22Rv1 (cell line): ENCODE measurements at regions not wholly inside any gene's neighbourhood (a gene's known extent, or its start where the extent isn't known, plus 50 kb on each side); places are given as distances from the start of the nearest gene placed in this dataset.

Experiments
- H3K27ac ChIP-seq: fragments of 450-650 bp; 2 replicates; pipeline ENCODE4 v1.5.1; 2017
- CTCF ChIP-seq: fragments of 450-650 bp; IDR thresholded peaks from 2 replicates; pipeline ENCODE4 v1.5.1; 2017; ENCODE audit warnings: mild to moderate bottlenecking
- ZFX ChIP-seq: fragments of 450-650 bp; IDR thresholded peaks from 2 replicates; pipeline ENCODE4 v1.6.1; 2017; ENCODE audit warnings: antibody characterized with exemption, borderline replicate concordance

DNA sequence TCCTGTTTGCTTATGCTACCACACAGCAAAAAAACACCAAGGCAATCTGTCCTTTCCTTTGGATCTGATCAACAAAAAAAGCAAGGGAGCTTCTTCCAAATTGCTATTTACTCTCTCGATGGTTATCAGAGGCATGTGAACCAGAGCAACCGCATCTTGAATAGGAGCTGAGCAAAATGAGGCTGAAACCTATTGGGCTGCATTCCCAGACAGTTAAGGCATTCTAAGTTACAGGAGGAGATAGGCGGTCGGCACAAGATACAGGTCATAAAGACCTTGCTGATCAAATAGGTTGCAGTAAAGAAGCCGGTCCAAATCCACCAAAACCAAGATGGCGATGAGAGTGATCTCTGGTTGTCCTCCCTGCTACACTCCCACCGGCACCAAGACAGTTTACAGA is 76.8 kb upstream of the FRMD4A start:
- TF ChIP-seq ZFX = no peak
- no peak for TF ChIP-seq CTCF

GRCh38 chr10:14405076-14406065 is 74.6 kb upstream of the FRMD4A start:
- H3K27ac ChIP-seq = no peak overlapping the region
- TF ChIP-seq ZFX = no peak
- TF ChIP-seq CTCF = no peak

More for the DNA sequence above, 76.8 kb upstream of the FRMD4A start:
- no peak overlapping the region for H3K27ac ChIP-seq

DNA sequence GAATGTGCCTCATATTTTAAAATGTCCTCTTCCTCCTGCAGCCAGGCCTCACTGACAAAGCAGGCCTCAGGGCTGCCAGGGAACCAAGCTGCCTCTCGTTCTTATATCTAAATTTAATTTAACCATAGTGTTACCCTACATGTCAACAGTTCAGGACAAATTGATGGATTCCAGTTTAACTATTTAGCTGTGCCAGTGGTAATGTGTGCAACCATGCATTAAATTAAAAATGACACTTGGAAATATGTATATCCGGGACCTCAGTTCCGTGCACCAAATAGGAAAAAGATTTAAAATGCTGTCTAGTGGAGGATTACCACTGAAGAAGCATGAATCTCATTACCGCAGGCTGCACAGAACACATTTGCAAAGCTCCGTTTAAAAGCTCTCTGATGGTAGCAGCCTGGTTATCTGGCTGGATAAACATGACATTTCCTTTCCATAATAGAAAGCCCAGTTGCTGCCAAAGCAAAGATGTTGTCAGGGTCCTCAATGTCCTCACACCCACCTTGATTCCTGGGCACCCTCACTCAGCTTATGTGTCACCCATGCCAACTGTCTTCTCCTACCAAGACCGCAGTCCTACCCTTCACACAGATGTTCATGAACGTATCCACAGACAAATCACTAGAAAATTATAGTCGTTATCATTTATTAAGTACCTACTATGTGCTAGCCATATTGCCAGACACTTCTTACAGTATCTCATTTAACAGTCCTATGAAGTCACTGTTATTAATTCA is 73.3 kb upstream of the FRMD4A start:
- TF ChIP-seq ZFX (no peak), CTCF (no peak)

DNA sequence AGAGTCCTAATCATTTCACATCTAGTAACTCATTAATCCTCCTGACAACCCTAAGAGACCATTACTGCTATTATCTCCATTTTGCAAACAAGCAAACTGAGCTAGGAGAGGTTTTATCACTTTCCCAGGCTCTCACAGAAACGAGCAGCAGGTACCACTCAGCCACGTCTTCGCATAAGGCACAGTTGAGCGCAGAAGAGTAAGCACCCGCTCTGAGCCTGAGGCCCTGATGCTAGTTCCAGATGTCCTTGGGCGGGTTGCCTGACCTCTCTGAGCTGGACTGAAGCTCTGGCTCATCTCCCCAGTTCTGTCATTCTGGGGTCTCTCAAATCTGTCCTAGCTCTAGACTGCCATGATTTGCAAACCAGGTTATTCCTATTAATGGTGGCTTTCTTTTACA is 72.6 kb upstream of the FRMD4A start:
- TF ChIP-seq CTCF = no peak
- TF ChIP-seq ZFX = no peak
- no peak overlapping the region for H3K27ac ChIP-seq

More for the DNA sequence above, 73.3 kb upstream of the FRMD4A start:
- no peak overlapping the region for H3K27ac ChIP-seq

DNA sequence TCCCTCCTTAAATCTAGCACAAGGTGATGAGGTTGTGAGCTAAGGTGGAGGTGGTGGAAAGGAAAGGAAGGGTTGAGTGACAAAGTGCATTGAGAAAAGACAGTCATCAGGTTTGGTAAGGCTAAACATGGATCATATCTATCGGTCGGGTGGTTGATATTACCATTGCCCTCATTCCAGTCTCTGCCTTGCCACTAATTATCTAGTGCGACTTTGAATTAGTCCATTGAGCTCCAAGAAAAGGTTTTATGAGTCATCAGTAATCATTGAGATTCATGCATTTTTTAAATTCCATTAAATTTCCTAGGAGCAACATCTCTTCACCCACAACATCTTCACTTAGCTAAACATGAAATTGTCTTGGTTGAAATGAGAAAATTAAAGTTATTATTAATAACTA is 68.9 kb upstream of the FRMD4A start:
- no peak overlapping the region for H3K27ac ChIP-seq
- TF ChIP-seq CTCF (no peak), ZFX (no peak)

DNA sequence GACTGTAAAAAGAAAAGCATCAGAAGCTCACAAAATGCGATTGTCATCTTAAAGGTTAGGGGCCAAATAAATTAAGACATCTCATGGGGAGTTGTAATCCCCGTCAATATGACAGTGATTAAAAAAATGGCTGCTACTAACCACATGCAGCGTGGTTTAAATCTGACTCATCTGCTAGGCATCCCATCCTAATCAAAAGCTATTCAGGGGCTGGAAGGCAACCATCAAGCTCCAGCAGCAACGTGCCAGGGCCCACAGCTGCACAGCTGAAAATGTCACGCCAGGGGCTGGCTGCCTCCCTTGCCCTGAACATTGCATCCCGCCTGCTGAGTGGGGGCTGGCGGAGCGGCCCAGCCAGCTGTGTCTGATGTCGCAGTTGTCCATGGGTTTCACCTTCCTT is 66.3 kb upstream of the FRMD4A start:
- TF ChIP-seq CTCF (no peak), ZFX (no peak)
- no peak overlapping the region for H3K27ac ChIP-seq
